ENCODE measurements at regions not wholly inside any gene's neighbourhood (a gene's known extent, or its start where the extent isn't known, plus 50 kb on each side); places are given as distances from the start of the nearest gene placed in this dataset.
A peak's percentile ranks its signal among the peaks of the same experiment; 100 is the strongest.
"Not testable (repeated sequence)": the region's sequence is repeated elsewhere in the genome, so short reads cannot be mapped to it uniquely, and the experiment has no call there.

GRCh38 chr14:37851054-37851453 is 255.6 kb downstream of the TTC6 start:
- no peak for DNase-seq

GRCh38 chr14:37855871-37856270 is 260.4 kb downstream of the TTC6 start:
- DNase-seq, result no peak

GRCh38 chr14:37857774-37858266 is 262.4 kb downstream of the TTC6 start:
- DNase-seq, result no peak

GRCh38 chr14:37858733-37859132 is 263.3 kb downstream of the TTC6 start:
- DNase-seq, result no peak

GRCh38 chr14:37859177-37859576 is 263.7 kb downstream of the TTC6 start:
- no peak for DNase-seq

GRCh38 chr14:37862263-37862662 is 266.8 kb downstream of the TTC6 start:
- no peak for DNase-seq

GRCh38 chr14:37864128-37864527 is 268.7 kb downstream of the TTC6 start:
- no peak for DNase-seq

GRCh38 chr14:37864861-37865718 is 269.7 kb downstream of the TTC6 start:
- no peak for DNase-seq

GRCh38 chr14:37865719-37866549 is 270.5 kb downstream of the TTC6 start:
- no peak for DNase-seq

GRCh38 chr14:37869633-37870032 is 274.2 kb downstream of the TTC6 start:
- no peak for DNase-seq

- DNase-seq, result no peak
Measured at GRCh38 chr14:37870170-37870569, 274.7 kb downstream of the TTC6 start.

- no peak for DNase-seq
Measured at GRCh38 chr14:37870632-37871346, 275.4 kb downstream of the TTC6 start.

GRCh38 chr14:37874065-37874428 is 278.6 kb downstream of the TTC6 start:
- DNase-seq, result not testable (repeated sequence)

- DNase-seq, result peak; percentile 86
Measured at GRCh38 chr14:37874429-37875109, 279.1 kb downstream of the TTC6 start.

- no peak for DNase-seq
Measured at GRCh38 chr14:37888234-37888633, 292.8 kb downstream of the TTC6 start.

GRCh38 chr14:37889087-37889486 is 293.7 kb downstream of the TTC6 start:
- DNase-seq, result no peak

- no peak for DNase-seq
Measured at GRCh38 chr14:37890095-37890494, 294.7 kb downstream of the TTC6 start.

- not testable (repeated sequence) for DNase-seq
Measured at GRCh38 chr14:37891500-37891899, 296.1 kb downstream of the TTC6 start.

- no peak for DNase-seq
Measured at GRCh38 chr14:37894463-37894862, 299.0 kb downstream of the TTC6 start.

- no peak for DNase-seq
Measured at GRCh38 chr14:37899365-37899764, 303.9 kb downstream of the TTC6 start.

- DNase-seq, result no peak
Measured at GRCh38 chr14:37900561-37900960, 305.1 kb downstream of the TTC6 start.

- DNase-seq, result no peak
Measured at GRCh38 chr14:37901978-37902377, 305.7 kb upstream of the SSTR1 start.

Data from NCI-H748 treated with DMSO at 0.1 percent for 48 hours (cell line).